HCT116 (cell line): ENCODE measurements at regions not wholly inside any gene's neighbourhood (a gene's known extent, or its start where the extent isn't known, plus 50 kb on each side); places are given as distances from the start of the nearest gene placed in this dataset.

Experiments
- ATAC-seq: fragments of 200-7000 bp; cut with Tn5 transposase; 2 replicates; pipeline ENCODE4 v1.9.1; 2020; ENCODE audit warnings: mild to moderate bottlenecking, moderate library complexity
- BruUV-seq: library from RNA; stranded (reverse); fragments of 400-500 nt; replicated peaks from 2 replicates; lab custom pipeline; 2021; lab: Mats Ljungman, UMichigan
- CTCF ChIA-PET: fragments of 300-600 bp; sonication (Branson Sonifier 250); formaldehyde crosslinking; loops from one replicate; lab custom pipeline; 2021; ENCODE audit warnings: antibody characterized with exemption; lab: Charles Lee
- POLR2A ChIA-PET: fragments of 300-600, 350-600 bp; sonication (Branson Sonifier 250); formaldehyde crosslinking; loops from one replicate; lab custom pipeline; 2021; ENCODE audit warnings: antibody characterized with exemption; lab: Charles Lee
- RAD21 ChIA-PET, 2 experiments: fragments of 300-600 bp; sonication (Branson Sonifier 250); formaldehyde crosslinking; loops; one replicate each; lab custom pipeline; 2023; ENCODE audit warnings: low total read pairs in 2 of 2; ENCODE audit not compliant: uncharacterized antibody in 2 of 2, unreplicated experiment in 2 of 2, low non-redundant PET in 1 of 2; lab: Charles Lee
- DNase-seq: peaks from one replicate; pipeline ENCODE4 v3.0.0-alpha.2; 2010; ENCODE audit warnings: low read depth, low spot score
- H2AFZ ChIP-seq: fragments of 200-600 bp; shearing (Covaris generic), sonication (generic); 2 replicates; pipeline ENCODE4 v1.6.1; 2017; ENCODE audit warnings: low read depth, mixed run types, mixed read lengths, antibody characterized with exemption, low read length; ENCODE audit not compliant: poor library complexity, severe bottlenecking
- H3K27ac ChIP-seq: 2 replicates; pipeline ENCODE4 v1.5.1; 2012; ENCODE audit warnings: low read depth, low read length
- H3K27me3 ChIP-seq: fragments of 200-600 bp; sonication (generic); 2 replicates; pipeline ENCODE4 v1.6.1; 2016; ENCODE audit warnings: mixed run types, low read length, mixed read lengths; ENCODE audit not compliant: insufficient read depth
- H3K36me3 ChIP-seq, 2 experiments: fragments of 200-500 bp in 1 of 2; fragments of 200-600 bp in 1 of 2; sonication (Bioruptor generic) in 1 of 2; sonication (generic) in 1 of 2; 2 replicates each; pipeline versions ENCODE4 v1.5.1 to v1.6.1; 2014 to 2016; ENCODE audit warnings: low read length in 2 of 2, inconsistent platforms in 1 of 2, mixed read lengths in 1 of 2, mixed run types in 1 of 2; ENCODE audit not compliant: insufficient read depth in 2 of 2, control insufficient read depth in 1 of 2
- H3K4me1 ChIP-seq, 2 experiments: fragments of 200-600 bp in 1 of 2; sonication (generic) in 1 of 2; 2 replicates each; pipeline versions ENCODE4 v1.5.1 to v1.6.1; 2012 to 2017; ENCODE audit warnings: low read length in 2 of 2, inconsistent platforms in 1 of 2, mild to moderate bottlenecking in 1 of 2, mixed read lengths in 1 of 2, mixed run types in 1 of 2, moderate library complexity in 1 of 2; ENCODE audit not compliant: insufficient read depth in 2 of 2, control insufficient read depth in 1 of 2
- H3K4me2 ChIP-seq: fragments of 200-600 bp; sonication (generic); 2 replicates; pipeline ENCODE4 v1.6.1; 2017; ENCODE audit warnings: mixed run types, low read length, mixed read lengths
- H3K4me3 ChIP-seq, 2 experiments: fragments of 200-600 bp in 1 of 2; sonication (generic) in 1 of 2; replicated peaks in 1 of 2; 2 replicates each; pipeline ENCODE4 v1.5.1; 2011 to 2016; ENCODE audit warnings: low read length in 2 of 2, control low read depth in 1 of 2, low read depth in 1 of 2, mild to moderate bottlenecking in 1 of 2, mixed read lengths in 1 of 2, mixed run types in 1 of 2
- H3K79me2 ChIP-seq: fragments of 200-600 bp; sonication (generic); 2 replicates; pipeline ENCODE4 v1.6.1; 2017; ENCODE audit warnings: mild to moderate bottlenecking, mixed run types, low read length, moderate library complexity, mixed read lengths; ENCODE audit not compliant: insufficient read depth
- H3K9ac ChIP-seq: fragments of 200-600 bp; sonication (generic); 2 replicates; pipeline ENCODE4 v1.6.1; 2016; ENCODE audit warnings: low read length, mixed read lengths
- H3K9me2 ChIP-seq: fragments of 200-600 bp; sonication (generic), shearing (Covaris generic); 2 replicates; pipeline ENCODE4 v1.6.1; 2017; ENCODE audit warnings: mixed run types, mild to moderate bottlenecking, moderate library complexity; ENCODE audit not compliant: insufficient read depth
- H3K9me3 ChIP-seq, 2 experiments: fragments of 200-500 bp in 1 of 2; fragments of 200-600 bp in 1 of 2; sonication (Bioruptor generic) in 1 of 2; sonication (generic) in 1 of 2; 2 replicates each; pipeline ENCODE4 v1.6.1; 2014 to 2017; ENCODE audit warnings: low read length in 2 of 2, mixed read lengths in 2 of 2, inconsistent platforms in 1 of 2, low read depth in 1 of 2, mild to moderate bottlenecking in 1 of 2, mixed run types in 1 of 2, moderate library complexity in 1 of 2; ENCODE audit not compliant: control insufficient read depth in 1 of 2, insufficient read depth in 1 of 2
- H4K20me1 ChIP-seq: fragments of 200-600 bp; sonication (generic), shearing (Covaris generic); 2 replicates; pipeline ENCODE4 v1.6.1; 2017; ENCODE audit warnings: mixed run types, mild to moderate bottlenecking, moderate library complexity; ENCODE audit not compliant: insufficient read depth
- CBX3 ChIP-seq: IDR thresholded peaks from 2 replicates; pipeline ENCODE4 v1.6.1; 2012; ENCODE audit warnings: low read depth
- CEBPB ChIP-seq: IDR thresholded peaks from 2 replicates; pipeline ENCODE4 v1.6.1; 2012; ENCODE audit warnings: low read depth
- EGR1 ChIP-seq: IDR thresholded peaks from 2 replicates; pipeline ENCODE4 v1.6.1; 2012; ENCODE audit warnings: low read depth
- ELF1 ChIP-seq: IDR thresholded peaks from 2 replicates; pipeline ENCODE4 v1.6.1; 2012; ENCODE audit warnings: low read depth, borderline replicate concordance
- EZH2 ChIP-seq: fragments of 200-600 bp; sonication (generic); IDR thresholded peaks from 2 replicates; pipeline ENCODE4 v1.6.1; 2017; ENCODE audit warnings: antibody characterized with exemption, mixed run types
- EZH2phosphoT487 ChIP-seq: fragments of 200-600 bp; IDR thresholded peaks from 2 replicates; pipeline ENCODE4 v1.6.1; 2018; ENCODE audit warnings: antibody characterized with exemption, borderline replicate concordance
- FOSL1 ChIP-seq: IDR thresholded peaks from 2 replicates; pipeline ENCODE4 v1.6.1; 2012; ENCODE audit warnings: low read depth
- MAX ChIP-seq: IDR thresholded peaks from 2 replicates; pipeline ENCODE4 v1.6.1; 2012
- POLR2AphosphoS5 ChIP-seq: IDR thresholded peaks from 2 replicates; pipeline ENCODE4 v1.6.1; 2011; ENCODE audit warnings: mild to moderate bottlenecking, low read depth, low read length, moderate library complexity
- RAD21 ChIP-seq: IDR thresholded peaks from 2 replicates; pipeline ENCODE4 v1.6.1; 2012; ENCODE audit warnings: low read depth, mild to moderate bottlenecking
- REST ChIP-seq: IDR thresholded peaks from 2 replicates; pipeline ENCODE4 v1.6.1; 2012; ENCODE audit warnings: low read depth
- SIN3A ChIP-seq: IDR thresholded peaks from 2 replicates; pipeline ENCODE4 v1.6.1; 2012; ENCODE audit warnings: low read depth
- SP1 ChIP-seq: IDR thresholded peaks from 2 replicates; pipeline ENCODE4 v1.6.1; 2012; ENCODE audit warnings: low read depth
- SRF ChIP-seq: IDR thresholded peaks from 2 replicates; pipeline ENCODE4 v1.6.1; 2012; ENCODE audit warnings: low read depth
- ZFX ChIP-seq: fragments of 450-650 bp; IDR thresholded peaks from 2 replicates; pipeline ENCODE4 v1.6.1; 2017
- ZNF274 ChIP-seq: fragments of 200-500 bp; sonication (Bioruptor generic); IDR thresholded peaks from 2 replicates; pipeline ENCODE4 v1.6.1; 2014; ENCODE audit warnings: mild to moderate bottlenecking, low read depth, low read length, inconsistent platforms
- intact Hi-C: fragments of 100-400 bp; cut with micrococcal nuclease; formaldehyde crosslinking; loops from 2 replicates; pipeline ENCODE4 v1.10.0; 2022
- TF ChIP-seq, protein P1 (sequence below): IDR thresholded peaks from 2 replicates; pipeline ENCODE4 v1.6.1; 2012
- TF ChIP-seq, protein P2 (sequence below): IDR thresholded peaks from 2 replicates; pipeline ENCODE4 v1.6.1; 2011; ENCODE audit warnings: mild to moderate bottlenecking, low read length, moderate library complexity; ENCODE audit not compliant: insufficient replicate concordance; ENCODE audit errors: extremely low read depth
- TF ChIP-seq, protein P3 (sequence below), 3 experiments: fragments of 200-600 bp in 1 of 3; sonication (generic) in 1 of 3; IDR thresholded peaks in 2 of 3; conservative IDR thresholded peaks in 1 of 3; 2 replicates each; pipeline ENCODE4 v1.5.1; 2012 to 2017; ENCODE audit warnings: low read depth in 2 of 3, low read length in 2 of 3, antibody characterized with exemption in 1 of 3, borderline replicate concordance in 1 of 3, control low read depth in 1 of 3, mild to moderate bottlenecking in 1 of 3, mixed read lengths in 1 of 3, mixed run types in 1 of 3, moderate library complexity in 1 of 3; ENCODE audit not compliant: insufficient read depth in 1 of 3

GRCh38 chr1:87400813-87401212 lies 72.1 kb downstream of the LMO4 start (continued):
- no peak for TF ChIP-seq REST
- TF ChIP-seq CEBPB, result no peak
- no peak for TF ChIP-seq ZNF274
- no peak for TF ChIP-seq FOSL1

GRCh38 chr1:87402241-87403002 lies 73.7 kb downstream of the LMO4 start:
- Histone ChIP-seq H3K4me3 (no peak overlapping the region), H2AFZ (no peak overlapping the region), H4K20me1 (no peaks in the 10 kb centered on the region), H3K36me3 (no peaks in the 10 kb centered on the region), H3K4me1 (peaks cover 0 to 23% of the 10 kb centered on the region in 2 experiments; a peak in 2 of 4 replicates), H3K9ac (no peak overlapping the region), H3K79me2 (no peaks in the 10 kb centered on the region), H3K9me3 (no peaks in the 10 kb centered on the region), H3K4me2 (no peak overlapping the region), H3K9me2 (no peaks in the 10 kb centered on the region), H3K27me3 (no peaks in the 10 kb centered on the region), H3K27ac (no peak overlapping the region)
- ChIA-PET RAD21 (no interaction called here), CTCF (no interaction called here), POLR2A (no interaction called here)
- ATAC-seq (no peak), DNase-seq (no peak)
- intact Hi-C loops, result no loop called here
- no TSS peak for BruUV-seq
- TF ChIP-seq MAX (no peak), EZH2 (no peak), CBX3 (no peak), SP1 (no peak), ELF1 (no peak), SRF (no peak), POLR2AphosphoS5 (no peak), ZFX (no peak), EZH2phosphoT487 (no peak), ZNF274 (no peak), EGR1 (no peak), SIN3A (no peak), RAD21 (no peak)
- TF ChIP-seq, protein P1, sequence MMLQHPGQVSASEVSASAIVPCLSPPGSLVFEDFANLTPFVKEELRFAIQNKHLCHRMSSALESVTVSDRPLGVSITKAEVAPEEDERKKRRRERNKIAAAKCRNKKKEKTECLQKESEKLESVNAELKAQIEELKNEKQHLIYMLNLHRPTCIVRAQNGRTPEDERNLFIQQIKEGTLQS, result no peak
- TF ChIP-seq, protein P2, sequence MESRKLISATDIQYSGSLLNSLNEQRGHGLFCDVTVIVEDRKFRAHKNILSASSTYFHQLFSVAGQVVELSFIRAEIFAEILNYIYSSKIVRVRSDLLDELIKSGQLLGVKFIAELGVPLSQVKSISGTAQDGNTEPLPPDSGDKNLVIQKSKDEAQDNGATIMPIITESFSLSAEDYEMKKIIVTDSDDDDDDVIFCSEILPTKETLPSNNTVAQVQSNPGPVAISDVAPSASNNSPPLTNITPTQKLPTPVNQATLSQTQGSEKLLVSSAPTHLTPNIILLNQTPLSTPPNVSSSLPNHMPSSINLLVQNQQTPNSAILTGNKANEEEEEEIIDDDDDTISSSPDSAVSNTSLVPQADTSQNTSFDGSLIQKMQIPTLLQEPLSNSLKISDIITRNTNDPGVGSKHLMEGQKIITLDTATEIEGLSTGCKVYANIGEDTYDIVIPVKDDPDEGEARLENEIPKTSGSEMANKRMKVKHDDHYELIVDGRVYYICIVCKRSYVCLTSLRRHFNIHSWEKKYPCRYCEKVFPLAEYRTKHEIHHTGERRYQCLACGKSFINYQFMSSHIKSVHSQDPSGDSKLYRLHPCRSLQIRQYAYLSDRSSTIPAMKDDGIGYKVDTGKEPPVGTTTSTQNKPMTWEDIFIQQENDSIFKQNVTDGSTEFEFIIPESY, result no peak
- TF ChIP-seq, protein P3, sequence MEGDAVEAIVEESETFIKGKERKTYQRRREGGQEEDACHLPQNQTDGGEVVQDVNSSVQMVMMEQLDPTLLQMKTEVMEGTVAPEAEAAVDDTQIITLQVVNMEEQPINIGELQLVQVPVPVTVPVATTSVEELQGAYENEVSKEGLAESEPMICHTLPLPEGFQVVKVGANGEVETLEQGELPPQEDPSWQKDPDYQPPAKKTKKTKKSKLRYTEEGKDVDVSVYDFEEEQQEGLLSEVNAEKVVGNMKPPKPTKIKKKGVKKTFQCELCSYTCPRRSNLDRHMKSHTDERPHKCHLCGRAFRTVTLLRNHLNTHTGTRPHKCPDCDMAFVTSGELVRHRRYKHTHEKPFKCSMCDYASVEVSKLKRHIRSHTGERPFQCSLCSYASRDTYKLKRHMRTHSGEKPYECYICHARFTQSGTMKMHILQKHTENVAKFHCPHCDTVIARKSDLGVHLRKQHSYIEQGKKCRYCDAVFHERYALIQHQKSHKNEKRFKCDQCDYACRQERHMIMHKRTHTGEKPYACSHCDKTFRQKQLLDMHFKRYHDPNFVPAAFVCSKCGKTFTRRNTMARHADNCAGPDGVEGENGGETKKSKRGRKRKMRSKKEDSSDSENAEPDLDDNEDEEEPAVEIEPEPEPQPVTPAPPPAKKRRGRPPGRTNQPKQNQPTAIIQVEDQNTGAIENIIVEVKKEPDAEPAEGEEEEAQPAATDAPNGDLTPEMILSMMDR (IDR thresholded peaks at IDR 0.05 in 2 of 3, conservative IDR thresholded peaks at IDR 0.05 in 1 of 3; ENCODE audit: borderline replicate concordance in 1 of 3, insufficient read depth in 1 of 3, low read depth in 2 of 3, low read length in 2 of 3), result no peak
